HepG2 (cell line): ENCODE measurements at regions not wholly inside any gene's neighbourhood (a gene's known extent, or its start where the extent isn't known, plus 50 kb on each side); places are given as distances from the start of the nearest gene placed in this dataset.

Experiments
- AFF4 ChIP-seq: sonication (generic); formaldehyde crosslinking; IDR thresholded peaks from 2 replicates; pipeline ENCODE4 v1.4.0; 2020; ENCODE audit warnings: missing genetic modification reagents
- CERS6 ChIP-seq: sonication (generic); formaldehyde crosslinking; IDR thresholded peaks from 2 replicates; pipeline ENCODE4 v1.5.0; 2020; ENCODE audit warnings: missing genetic modification reagents
- EED ChIP-seq: sonication (generic); formaldehyde crosslinking; IDR thresholded peaks from 2 replicates; pipeline ENCODE4 v1.5.0; 2020; ENCODE audit warnings: mild to moderate bottlenecking, missing genetic modification reagents
- ELK4 ChIP-seq: sonication (generic); formaldehyde crosslinking; IDR thresholded peaks from 2 replicates; pipeline ENCODE4 v1.9.0; 2021; ENCODE audit warnings: missing genetic modification reagents, borderline replicate concordance
- NFRKB ChIP-seq: fragments of 450-650 bp; IDR thresholded peaks from 2 replicates; pipeline ENCODE4 v1.6.1; 2017
- ZNF101 ChIP-seq: sonication (generic); formaldehyde crosslinking; IDR thresholded peaks from 2 replicates; pipeline ENCODE4 v1.4.0; 2020; ENCODE audit warnings: mild to moderate bottlenecking, low read depth, missing genetic modification reagents, borderline replicate concordance

GRCh38 chr9:118670011-118670953, 699.0 kb downstream of the BRINP1 start (continued):
- TF ChIP-seq AFF4 (CRISPR knock-in tag) (no peak), ELK4 (no peak), ZNF101 (CRISPR knock-in tag) (no peak), NFRKB (no peak), CERS6 (CRISPR knock-in tag) (no peak), EED (CRISPR knock-in tag) (no peak)
